Fibroblast of lung (primary cell): ENCODE measurements at regions not wholly inside any gene's neighbourhood (a gene's known extent, or its start where the extent isn't known, plus 50 kb on each side); places are given as distances from the start of the nearest gene placed in this dataset.

Source experiments
- DNase-seq, 2 donors: peaks; one replicate each; pipeline versions ENCODE4 v3.0.0 to v3.0.0-alpha.2; 2010; ENCODE audit warnings: low read depth in 2 of 2
- H2AFZ ChIP-seq: 2 replicates; pipeline ENCODE4 v1.5.1; 2012; ENCODE audit warnings: low read length, control low read depth, inconsistent platforms
- H3K27ac ChIP-seq: 2 replicates; pipeline ENCODE4 v1.5.1; 2011; ENCODE audit warnings: low read length, control low read depth; ENCODE audit not compliant: insufficient read depth
- H3K27me3 ChIP-seq: 2 replicates; pipeline ENCODE4 v1.5.1; 2011; ENCODE audit warnings: mild to moderate bottlenecking, low read length; ENCODE audit not compliant: control insufficient read depth, insufficient read depth
- H3K36me3 ChIP-seq: 2 replicates; pipeline ENCODE4 v1.5.1; 2011; ENCODE audit warnings: low read length; ENCODE audit not compliant: control insufficient read depth, insufficient read depth
- H3K4me1 ChIP-seq: 2 replicates; pipeline ENCODE4 v1.5.1; 2011; ENCODE audit warnings: low read length; ENCODE audit not compliant: control insufficient read depth, insufficient read depth; ENCODE audit errors: extremely low read depth
- H3K4me2 ChIP-seq: 2 replicates; pipeline ENCODE4 v1.5.1; 2011; ENCODE audit warnings: low read length, control low read depth; ENCODE audit not compliant: insufficient read depth; ENCODE audit errors: extremely low read depth
- H3K4me3 ChIP-seq, 4 experiments: fragments of 200-600 bp in 1 of 4; sonication (generic) in 1 of 4; replicated peaks in 1 of 4; 2 replicates each; pipeline ENCODE4 v1.5.1; 2011 to 2016; ENCODE audit warnings: low read length in 4 of 4, low read depth in 3 of 4, mild to moderate bottlenecking in 3 of 4, control low read depth in 2 of 4, inconsistent platforms in 1 of 4, mixed read lengths in 1 of 4; ENCODE audit not compliant: insufficient read depth in 1 of 4; ENCODE audit errors: control extremely low read depth in 1 of 4
- H3K79me2 ChIP-seq: 2 replicates; pipeline ENCODE4 v1.5.1; 2012; ENCODE audit warnings: mild to moderate bottlenecking, low read length, inconsistent platforms; ENCODE audit not compliant: control insufficient read depth, insufficient read depth
- H3K9ac ChIP-seq: 2 replicates; pipeline ENCODE4 v1.5.1; 2011; ENCODE audit warnings: mild to moderate bottlenecking, low read length, control low read depth; ENCODE audit not compliant: insufficient read depth
- H3K9me3 ChIP-seq: 2 replicates; pipeline ENCODE4 v1.5.1; 2012; ENCODE audit warnings: low read depth, low read length; ENCODE audit not compliant: control insufficient read depth, insufficient read depth
- H4K20me1 ChIP-seq: 2 replicates; pipeline ENCODE4 v1.5.1; 2011; ENCODE audit warnings: low read length; ENCODE audit not compliant: control insufficient read depth, insufficient read depth; ENCODE audit errors: extremely low read depth
- CTCF ChIP-seq, 2 donors: IDR thresholded peaks in 1 of 2; conservative IDR thresholded peaks in 1 of 2; 1 replicate in 1 of 2; 2 replicates in 1 of 2; pipeline ENCODE4 v1.5.1; 2011 to 2012; ENCODE audit warnings: low read length in 2 of 2, control low read depth in 1 of 2, inconsistent platforms in 1 of 2, low read depth in 1 of 2, mild to moderate bottlenecking in 1 of 2
- EZH2 ChIP-seq: IDR thresholded peaks from 2 replicates; pipeline ENCODE4 v1.5.1; 2012; ENCODE audit warnings: low read length, control low read depth, mild to moderate bottlenecking; ENCODE audit errors: missing control alignments

DNA sequence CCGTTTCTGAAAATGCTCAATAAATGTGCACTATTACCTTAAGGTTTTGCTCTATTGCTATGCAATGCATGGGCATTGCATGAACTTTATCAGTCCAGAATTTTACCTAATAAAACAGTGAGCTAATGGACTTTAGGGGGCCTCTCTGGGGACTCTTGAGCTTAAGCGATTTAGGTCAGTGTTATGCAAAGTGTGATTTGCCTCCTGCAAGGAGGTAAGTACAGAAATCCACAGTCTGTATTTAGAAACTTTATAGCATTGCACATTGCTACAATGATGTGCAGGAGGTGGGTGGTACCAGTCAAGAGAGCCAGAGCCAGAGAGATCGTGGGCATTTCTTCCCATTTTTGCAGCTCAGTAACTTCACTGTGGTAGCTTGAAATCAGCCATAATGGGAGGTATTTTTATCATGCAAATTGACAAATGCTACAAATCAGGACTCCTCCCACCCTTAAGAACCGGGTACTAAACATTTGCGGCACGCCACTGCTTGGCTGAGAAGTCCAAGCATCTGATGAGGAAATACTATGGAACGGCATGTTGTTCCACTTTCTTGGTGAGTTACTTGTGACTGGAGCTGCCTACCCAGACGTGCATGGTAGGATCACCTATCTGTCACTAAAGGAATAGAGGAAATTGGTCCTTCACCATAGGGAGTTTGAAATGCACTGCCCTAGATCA lies 174.6 kb upstream of the PGRMC2 start:
- no peak overlapping the region for H3K27ac ChIP-seq
- H3K4me3 ChIP-seq: no peak overlapping the region
- H3K79me2 ChIP-seq: no peaks in the 10 kb centered on the region

DNA sequence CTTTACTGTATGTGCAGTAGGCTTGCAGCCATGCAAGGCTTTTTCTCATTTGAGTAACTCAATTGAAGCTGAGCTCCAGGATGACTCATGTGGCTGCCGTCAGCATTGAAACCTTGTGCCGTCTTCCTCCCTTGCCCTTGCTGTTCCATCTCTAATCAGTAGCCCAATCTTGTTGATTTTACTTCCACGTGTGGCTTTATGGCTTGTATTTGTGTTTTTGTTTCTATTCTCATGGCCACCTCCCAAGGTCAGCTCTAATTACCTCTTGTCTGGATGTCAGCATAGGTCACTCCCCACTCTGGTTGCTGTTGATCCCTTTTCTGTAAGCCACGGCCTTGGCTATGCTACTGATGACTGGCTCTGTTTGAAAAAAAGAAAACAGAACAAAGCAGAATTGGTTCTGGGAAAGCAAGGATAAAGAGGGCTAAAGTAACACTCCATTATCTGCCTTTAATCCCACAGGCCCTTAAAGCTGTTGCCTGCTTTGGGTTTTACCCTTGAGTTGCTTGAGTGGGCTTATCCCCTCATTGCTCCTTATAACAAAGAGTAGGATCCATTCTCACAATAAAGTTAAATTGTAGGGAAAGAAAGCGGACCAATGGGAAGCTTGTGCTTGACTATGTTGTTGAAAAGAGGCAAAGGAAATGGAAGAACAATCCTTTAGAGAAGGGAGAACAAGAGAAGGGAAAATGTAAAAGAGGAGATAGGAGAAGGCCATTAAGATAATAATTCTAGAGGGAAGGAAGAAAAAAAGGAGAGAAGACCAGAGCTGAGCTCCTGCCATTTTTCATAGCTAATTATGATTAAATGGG lies 173.9 kb upstream of the PGRMC2 start:
- H3K79me2 ChIP-seq: no peaks in the 10 kb centered on the region
- H3K4me3 ChIP-seq: no peak overlapping the region
- no peaks in the 10 kb centered on the region for H3K36me3 ChIP-seq
- no peaks in the 10 kb centered on the region for H3K27me3 ChIP-seq
- peak overlapping the region; percentile 31 for H2AFZ ChIP-seq
- H3K4me2 ChIP-seq: peak overlapping the region; percentile 28
- DNase-seq: peak; percentile 92 to 97
- peak overlapping the region; percentile 29 for H3K27ac ChIP-seq
- no peak overlapping the region for H3K9ac ChIP-seq
- no peak for TF ChIP-seq CTCF (conservative IDR thresholded peaks at IDR 0.05 in 1 of 2, IDR thresholded peaks at IDR 0.05 in 1 of 2; ENCODE audit: low read depth in 1 of 2, low read length in 2 of 2)
- no peaks in the 10 kb centered on the region for H3K9me3 ChIP-seq
- peaks cover 5% of the 10 kb centered on the region for H3K4me1 ChIP-seq
- H4K20me1 ChIP-seq: no peaks in the 10 kb centered on the region

More for the DNA sequence above, 174.6 kb upstream of the PGRMC2 start:
- H3K9ac ChIP-seq: no peak overlapping the region
- H3K27me3 ChIP-seq: no peaks in the 10 kb centered on the region
- H3K9me3 ChIP-seq: no peaks in the 10 kb centered on the region
- H2AFZ ChIP-seq: no peak overlapping the region
- H3K4me2 ChIP-seq: no peak overlapping the region
- H3K4me1 ChIP-seq: peaks cover 5% of the 10 kb centered on the region
- TF ChIP-seq CTCF (conservative IDR thresholded peaks at IDR 0.05 in 1 of 2, IDR thresholded peaks at IDR 0.05 in 1 of 2; ENCODE audit: low read depth in 1 of 2, low read length in 2 of 2): no peak
- TF ChIP-seq EZH2: no peak
- H3K36me3 ChIP-seq: no peaks in the 10 kb centered on the region
- no peak for DNase-seq
- H4K20me1 ChIP-seq: no peaks in the 10 kb centered on the region

GRCh38 chr4:128459547-128459946 lies 171.9 kb upstream of the PGRMC2 start:
- no peak overlapping the region for H3K9ac ChIP-seq
- H2AFZ ChIP-seq: no peak overlapping the region
- H3K27me3 ChIP-seq: no peaks in the 10 kb centered on the region
- H3K36me3 ChIP-seq: no peaks in the 10 kb centered on the region
- no peaks in the 10 kb centered on the region for H4K20me1 ChIP-seq
- TF ChIP-seq CTCF (conservative IDR thresholded peaks at IDR 0.05 in 1 of 2, IDR thresholded peaks at IDR 0.05 in 1 of 2; ENCODE audit: low read depth in 1 of 2, low read length in 2 of 2) (no peak), EZH2 (no peak)
- H3K79me2 ChIP-seq: no peaks in the 10 kb centered on the region
- H3K27ac ChIP-seq: no peak overlapping the region
- no peak overlapping the region for H3K4me2 ChIP-seq
- H3K4me1 ChIP-seq: peaks cover 15% of the 10 kb centered on the region
- H3K4me3 ChIP-seq: no peak overlapping the region
- DNase-seq: no peak
- no peaks in the 10 kb centered on the region for H3K9me3 ChIP-seq
